ENCODE measurements at regions not wholly inside any gene's neighbourhood (a gene's known extent, or its start where the extent isn't known, plus 50 kb on each side); places are given as distances from the start of the nearest gene placed in this dataset.
"Not testable (repeated sequence)": the region's sequence is repeated elsewhere in the genome, so short reads cannot be mapped to it uniquely, and the experiment has no call there.

GRCh38 chr12:67457136-67457535 lies 188.0 kb downstream of the CAND1 start:
- DNase-seq = no peak

- DNase-seq = no peak
These were observed 188.9 kb downstream of the CAND1 start for GRCh38 chr12:67457778-67458665.

- peak; percentile 17 for DNase-seq
These were observed 189.4 kb upstream of the DYRK2 start for GRCh38 chr12:67459173-67459572.

GRCh38 chr12:67459578-67459977 lies 189.0 kb upstream of the DYRK2 start:
- DNase-seq = no peak

GRCh38 chr12:67460388-67460787 lies 188.2 kb upstream of the DYRK2 start:
- no peak for DNase-seq

- DNase-seq = no peak
These were observed 179.8 kb upstream of the DYRK2 start for GRCh38 chr12:67468549-67469245.

- DNase-seq = no peak
These were observed 178.9 kb upstream of the DYRK2 start for GRCh38 chr12:67469666-67470065.

GRCh38 chr12:67471810-67472209 lies 176.7 kb upstream of the DYRK2 start:
- no peak for DNase-seq

- no peak for DNase-seq
These were observed 176.0 kb upstream of the DYRK2 start for GRCh38 chr12:67472539-67472938.

- peak; percentile 45 for DNase-seq
These were observed 173.5 kb upstream of the DYRK2 start for GRCh38 chr12:67474934-67475620.

- no peak for DNase-seq
These were observed 172.8 kb upstream of the DYRK2 start for GRCh38 chr12:67475725-67476124.

- DNase-seq = peak; percentile 33
These were observed 170.8 kb upstream of the DYRK2 start for GRCh38 chr12:67477681-67478265.

- peak; percentile 64 for DNase-seq
These were observed 165.5 kb upstream of the DYRK2 start for GRCh38 chr12:67482751-67483661.

GRCh38 chr12:67483871-67484554 lies 164.5 kb upstream of the DYRK2 start:
- DNase-seq = no peak

GRCh38 chr12:67484791-67485480 lies 163.6 kb upstream of the DYRK2 start:
- no peak for DNase-seq

GRCh38 chr12:67486671-67487070 lies 161.9 kb upstream of the DYRK2 start:
- no peak for DNase-seq

- DNase-seq = not testable (repeated sequence)
These were observed 160.2 kb upstream of the DYRK2 start for GRCh38 chr12:67488349-67488748.

- no peak for DNase-seq
These were observed 159.5 kb upstream of the DYRK2 start for GRCh38 chr12:67489007-67489406.

GRCh38 chr12:67496581-67496980 lies 152.0 kb upstream of the DYRK2 start:
- no peak for DNase-seq

- DNase-seq = peak; percentile 17
These were observed 149.6 kb upstream of the DYRK2 start for GRCh38 chr12:67498991-67499390.

- no peak for DNase-seq
These were observed 147.2 kb upstream of the DYRK2 start for GRCh38 chr12:67501362-67501761.
